GM12878 (cell line): ENCODE measurements at regions not wholly inside any gene's neighbourhood (a gene's known extent, or its start where the extent isn't known, plus 50 kb on each side); places are given as distances from the start of the nearest gene placed in this dataset.

Experiments
- EZH2 ChIP-seq: IDR thresholded peaks from 2 replicates; pipeline ENCODE4 v1.6.1; 2012; ENCODE audit warnings: low read depth, mild to moderate bottlenecking, control low read depth, inconsistent platforms, low read length, borderline replicate concordance; ENCODE audit not compliant: control insufficient read depth
- SIX5 ChIP-seq: IDR thresholded peaks from 2 replicates; pipeline ENCODE4 v1.6.1; 2011; ENCODE audit warnings: mild to moderate bottlenecking, low read depth, low read length, moderate library complexity; ENCODE audit not compliant: severe bottlenecking

DNA sequence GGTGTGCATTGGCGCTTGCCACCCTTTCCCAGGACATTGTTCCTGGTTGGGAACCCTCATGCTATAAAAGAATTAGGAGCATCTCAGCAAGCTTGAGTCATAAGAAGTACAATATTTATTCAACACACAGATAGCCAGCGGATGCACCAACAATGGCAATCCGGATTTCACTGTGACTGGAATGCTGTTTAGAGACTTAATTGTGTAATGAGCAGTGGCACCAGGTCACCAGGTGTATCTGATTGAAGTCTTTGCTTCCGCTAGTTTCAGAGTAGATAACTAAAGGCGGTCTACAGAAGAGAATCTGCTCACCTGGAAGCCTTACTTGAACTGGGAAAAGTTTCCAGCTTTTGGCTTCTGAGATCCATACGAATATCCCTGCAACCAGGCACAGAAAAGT lies 772.3 kb upstream of the GHITM start:
- TF ChIP-seq SIX5 (no peak), EZH2 (no peak)
